ENCODE measurements at regions not wholly inside any gene's neighbourhood (a gene's known extent, or its start where the extent isn't known, plus 50 kb on each side); places are given as distances from the start of the nearest gene placed in this dataset.

DNA sequence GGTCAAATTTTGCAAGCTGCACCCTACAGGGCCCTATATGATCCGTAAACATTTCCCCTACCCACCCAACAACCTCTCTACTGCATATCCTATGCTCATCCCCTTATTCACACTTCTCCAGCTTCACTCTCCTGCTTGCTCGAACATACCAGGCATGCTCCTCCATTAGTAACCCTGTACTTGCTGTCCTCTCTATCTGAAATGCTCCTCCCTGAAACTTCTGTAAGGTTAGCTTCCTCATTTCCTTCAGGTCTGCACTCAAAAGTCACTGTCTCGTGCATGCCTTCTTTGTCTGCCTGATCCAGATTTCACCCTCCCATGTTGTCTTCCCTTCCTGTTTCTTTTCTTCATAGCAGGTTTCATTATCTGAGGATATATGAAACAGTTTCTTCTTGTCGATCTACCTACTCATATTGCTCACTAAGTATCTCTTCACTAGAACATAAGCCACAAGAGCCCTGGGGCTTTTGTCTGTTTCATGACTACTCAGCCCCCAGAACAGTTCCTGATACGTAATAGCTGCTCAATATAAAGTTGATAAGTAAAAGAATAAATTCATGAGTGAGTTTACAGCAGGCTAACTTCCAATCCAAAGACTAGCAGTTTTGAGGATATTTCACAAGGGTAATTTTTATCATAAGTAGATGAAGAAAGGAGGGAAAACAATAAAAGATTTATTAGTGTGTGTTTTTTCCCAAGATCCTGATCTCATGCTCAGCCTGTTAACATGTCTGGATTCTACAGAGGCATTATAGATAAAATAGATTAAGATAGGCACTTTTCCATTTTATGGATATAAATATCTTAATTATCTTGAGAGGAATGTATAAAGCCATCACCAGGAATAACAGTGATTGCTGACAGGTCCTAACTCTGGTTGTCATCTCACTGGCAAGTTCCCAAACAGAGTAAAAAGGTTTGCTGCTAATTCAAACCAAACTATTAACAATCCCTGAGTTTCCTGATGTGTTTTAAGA is 392.5 kb upstream of the ESRRG start:
- H3K27me3 ChIP-seq = no peaks in the 10 kb centered on the region
- no peaks in the 10 kb centered on the region for H3K4me1 ChIP-seq
- 74 to 81% methylated on average over 5 of the region's 5 CpGs for WGBS, 2 donors
- no peaks in the 10 kb centered on the region for H3K9me3 ChIP-seq
- DNase-seq = no peak
- H3K36me3 ChIP-seq = no peaks in the 10 kb centered on the region
- H3K4me3 ChIP-seq = no peak overlapping the region
- H3K27ac ChIP-seq = no peak overlapping the region
- intact Hi-C loops (cut with DNase I) = no loop called here
- no peak for TF ChIP-seq POLR2A (IDR thresholded peaks at IDR 0.05)
- TF ChIP-seq EP300 (IDR thresholded peaks at IDR 0.05) = no peak
- no peak for TF ChIP-seq POLR2AphosphoS5 (IDR thresholded peaks at IDR 0.05)
- TF ChIP-seq, protein P1, sequence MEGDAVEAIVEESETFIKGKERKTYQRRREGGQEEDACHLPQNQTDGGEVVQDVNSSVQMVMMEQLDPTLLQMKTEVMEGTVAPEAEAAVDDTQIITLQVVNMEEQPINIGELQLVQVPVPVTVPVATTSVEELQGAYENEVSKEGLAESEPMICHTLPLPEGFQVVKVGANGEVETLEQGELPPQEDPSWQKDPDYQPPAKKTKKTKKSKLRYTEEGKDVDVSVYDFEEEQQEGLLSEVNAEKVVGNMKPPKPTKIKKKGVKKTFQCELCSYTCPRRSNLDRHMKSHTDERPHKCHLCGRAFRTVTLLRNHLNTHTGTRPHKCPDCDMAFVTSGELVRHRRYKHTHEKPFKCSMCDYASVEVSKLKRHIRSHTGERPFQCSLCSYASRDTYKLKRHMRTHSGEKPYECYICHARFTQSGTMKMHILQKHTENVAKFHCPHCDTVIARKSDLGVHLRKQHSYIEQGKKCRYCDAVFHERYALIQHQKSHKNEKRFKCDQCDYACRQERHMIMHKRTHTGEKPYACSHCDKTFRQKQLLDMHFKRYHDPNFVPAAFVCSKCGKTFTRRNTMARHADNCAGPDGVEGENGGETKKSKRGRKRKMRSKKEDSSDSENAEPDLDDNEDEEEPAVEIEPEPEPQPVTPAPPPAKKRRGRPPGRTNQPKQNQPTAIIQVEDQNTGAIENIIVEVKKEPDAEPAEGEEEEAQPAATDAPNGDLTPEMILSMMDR (IDR thresholded peaks at IDR 0.05) = no peak

DNA sequence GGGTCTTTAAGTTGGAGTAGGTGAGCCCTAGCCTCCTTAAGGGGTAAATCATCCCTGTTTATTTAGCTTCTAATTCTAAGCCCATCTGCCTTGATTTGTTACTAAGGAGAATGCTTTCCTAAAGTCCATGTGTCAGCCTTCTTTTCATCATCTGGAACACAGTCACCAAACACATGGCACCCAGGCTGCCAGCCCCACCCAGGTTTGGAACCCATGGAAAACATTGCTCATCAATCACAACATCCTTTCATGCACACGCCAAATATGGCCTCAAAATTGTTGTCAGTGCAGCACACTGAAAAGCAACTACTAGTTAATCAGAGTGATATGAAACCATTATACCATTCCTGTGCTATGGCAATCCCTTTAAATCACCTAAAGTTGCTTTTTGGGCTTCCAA is 386.7 kb upstream of the ESRRG start:
- WGBS, 2 donors = 82% methylated on average over 1 of the region's 1 CpG
- Histone ChIP-seq H3K9me3 (no peaks in the 10 kb centered on the region), H3K27me3 (no peaks in the 10 kb centered on the region), H3K36me3 (no peaks in the 10 kb centered on the region), H3K4me1 (no peaks in the 10 kb centered on the region), H3K4me3 (no peak overlapping the region), H3K27ac (no peak overlapping the region)
- TF ChIP-seq POLR2A (IDR thresholded peaks at IDR 0.05) (no peak), POLR2AphosphoS5 (IDR thresholded peaks at IDR 0.05) (no peak), EP300 (IDR thresholded peaks at IDR 0.05) (no peak)
- TF ChIP-seq, protein P1 (IDR thresholded peaks at IDR 0.05) = no peak
- no peak for DNase-seq
- intact Hi-C loops (cut with DNase I) = no loop called here

DNA sequence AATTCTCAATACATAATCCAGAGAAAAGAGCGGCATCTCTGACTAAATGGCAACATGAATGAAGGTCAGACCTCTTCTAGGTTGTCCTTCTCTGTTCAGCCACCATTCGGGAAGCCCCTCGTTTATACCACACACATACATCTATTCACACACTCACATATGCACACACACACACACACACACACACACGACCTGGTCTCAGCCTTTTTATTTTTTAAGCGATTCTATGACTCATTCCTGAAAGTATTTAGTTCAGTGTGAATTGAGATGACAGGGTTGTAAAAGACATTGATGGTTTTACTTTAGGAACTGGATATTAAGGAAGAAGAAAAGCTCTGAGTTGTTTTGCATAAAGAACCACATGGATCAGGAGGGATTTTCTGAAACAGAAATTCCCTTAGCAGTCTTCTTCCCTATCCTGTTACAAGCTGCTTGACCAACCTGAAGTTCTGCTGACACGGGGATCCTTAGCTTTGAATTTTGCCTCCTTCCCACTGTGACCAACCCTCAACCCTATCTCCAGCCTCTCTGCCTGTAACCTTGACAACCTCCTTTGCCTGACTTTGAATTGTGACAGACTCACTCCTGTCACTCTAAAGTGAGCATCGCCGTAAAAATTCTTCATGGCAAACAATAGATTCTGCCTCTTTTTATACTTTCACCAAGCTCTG is 383.1 kb upstream of the ESRRG start:
- no peaks in the 10 kb centered on the region for H3K4me1 ChIP-seq
- H3K27ac ChIP-seq = no peak overlapping the region
- no peak overlapping the region for H3K4me3 ChIP-seq
- intact Hi-C loops (cut with DNase I) = no loop called here
- no peaks in the 10 kb centered on the region for H3K27me3 ChIP-seq
- DNase-seq = no peak
- WGBS, 2 donors = 18 to 61% methylated on average over 8 of the region's 8 CpGs
- H3K9me3 ChIP-seq = no peaks in the 10 kb centered on the region
- TF ChIP-seq, protein P1 (IDR thresholded peaks at IDR 0.05) = no peak
- TF ChIP-seq POLR2A (IDR thresholded peaks at IDR 0.05) = no peak
- no peak for TF ChIP-seq POLR2AphosphoS5 (IDR thresholded peaks at IDR 0.05)
- no peak for TF ChIP-seq EP300 (IDR thresholded peaks at IDR 0.05)
- H3K36me3 ChIP-seq = no peaks in the 10 kb centered on the region

- DNase-seq = no peak
Measured at GRCh38 chr1:217105437-217105836, 382.2 kb upstream of the ESRRG start.

More at GRCh38 chr1:217105437-217105836, 382.2 kb upstream of the ESRRG start:
- H3K27me3 ChIP-seq = no peaks in the 10 kb centered on the region
- H3K4me1 ChIP-seq = no peaks in the 10 kb centered on the region
- whole genome bisulfite sequencing, 2 donors = 46 to 85% methylated on average over 5 of the region's 5 CpGs
- TF ChIP-seq POLR2A (IDR thresholded peaks at IDR 0.05) (no peak), EP300 (IDR thresholded peaks at IDR 0.05) (no peak), POLR2AphosphoS5 (IDR thresholded peaks at IDR 0.05) (no peak)
- TF ChIP-seq, protein P1 (IDR thresholded peaks at IDR 0.05) = no peak
- H3K27ac ChIP-seq = no peak overlapping the region
- no peak overlapping the region for H3K4me3 ChIP-seq
- H3K9me3 ChIP-seq = no peaks in the 10 kb centered on the region
- intact Hi-C loops (cut with DNase I) = no loop called here
- H3K36me3 ChIP-seq = no peaks in the 10 kb centered on the region
